ENCODE measurements at regions not wholly inside any gene's neighbourhood (a gene's known extent, or its start where the extent isn't known, plus 50 kb on each side); places are given as distances from the start of the nearest gene placed in this dataset.

DNA sequence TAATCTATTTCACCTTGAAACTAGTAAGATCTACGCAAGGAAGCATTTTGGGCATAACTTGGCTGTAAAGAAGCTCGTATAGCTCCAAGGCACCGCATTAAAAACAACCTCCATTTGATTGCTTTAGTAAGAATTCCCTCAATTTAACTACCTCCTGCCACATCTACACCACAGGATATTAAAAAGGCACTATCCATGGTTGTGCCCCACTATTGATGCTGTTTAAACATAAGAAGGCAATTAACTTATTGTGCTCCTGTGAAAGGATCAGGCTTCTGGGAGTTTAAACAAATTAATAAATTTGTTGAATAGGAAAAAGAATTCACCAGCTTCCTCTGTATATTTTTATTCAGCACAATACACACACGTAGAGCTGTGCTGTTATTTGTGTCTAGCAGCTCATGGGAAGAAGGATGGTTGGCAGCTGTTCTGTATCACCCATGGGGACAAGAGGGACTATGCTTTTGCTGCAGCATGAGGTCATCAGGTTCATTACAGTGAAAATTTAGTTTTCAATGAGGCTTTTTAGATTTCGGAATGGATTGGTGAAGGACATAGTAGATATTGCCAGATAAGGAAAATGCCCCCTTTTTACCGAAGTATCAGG, 513.3 kb downstream of the HAO1 start:
- Histone ChIP-seq H2BK15ac (ENCODE audit: low read depth, poor library complexity, severe bottlenecking) (no peak overlapping the region), H3K18ac (ENCODE audit: low read depth in 1 of 2, low read length in 2 of 2) (no peak overlapping the region), H3K4ac (ENCODE audit: low read depth in 1 of 2, low read length in 2 of 2) (no peak overlapping the region), H4K91ac (ENCODE audit: low read length) (no peak overlapping the region), H2AK5ac (ENCODE audit: low read length, severe bottlenecking) (no peak overlapping the region), H2BK12ac (ENCODE audit: low read length in 2 of 2) (no peak overlapping the region), H3K4me1 (ENCODE audit: control insufficient read depth, insufficient read depth, low read depth, low read length) (no peaks in the 10 kb centered on the region), H3K9me3 (ENCODE audit: control insufficient read depth, low read length) (no peaks in the 10 kb centered on the region), H3K79me1 (replicated peaks; ENCODE audit: low read length, poor library complexity, severe bottlenecking) (no peaks in the 10 kb centered on the region), H3K4me3 (ENCODE audit: insufficient read depth in 1 of 2, low read depth in 1 of 2, low read length in 2 of 2) (no peak overlapping the region), H2BK5ac (ENCODE audit: low read depth, low read length, poor library complexity, severe bottlenecking) (no peak overlapping the region), H2BK120ac (ENCODE audit: low read depth, low read length) (no peak overlapping the region), H3K36me3 (ENCODE audit: control insufficient read depth in 1 of 2, insufficient read depth in 2 of 2, low read depth in 1 of 2, low read length in 2 of 2) (no peaks in the 10 kb centered on the region), H3K4me2 (ENCODE audit: low read length, poor library complexity, severe bottlenecking) (no peak overlapping the region), H4K8ac (ENCODE audit: low read length) (no peak overlapping the region), H3K9ac (ENCODE audit: low read length) (no peak overlapping the region), H3K14ac (ENCODE audit: low read length in 2 of 2) (no peak overlapping the region), H2AFZ (ENCODE audit: low read depth, low read length) (no peak overlapping the region), H3K27ac (ENCODE audit: low read length, poor library complexity, severe bottlenecking) (no peak overlapping the region), H3K23ac (ENCODE audit: low read length in 2 of 2) (no peak overlapping the region), H3K27me3 (ENCODE audit: control insufficient read depth in 1 of 2, insufficient read depth in 1 of 2, low read length in 2 of 2) (no peaks in the 10 kb centered on the region)
- 78% methylated on average over 4 of the region's 6 CpGs for WGBS
- no peak for DNase-seq

DNA sequence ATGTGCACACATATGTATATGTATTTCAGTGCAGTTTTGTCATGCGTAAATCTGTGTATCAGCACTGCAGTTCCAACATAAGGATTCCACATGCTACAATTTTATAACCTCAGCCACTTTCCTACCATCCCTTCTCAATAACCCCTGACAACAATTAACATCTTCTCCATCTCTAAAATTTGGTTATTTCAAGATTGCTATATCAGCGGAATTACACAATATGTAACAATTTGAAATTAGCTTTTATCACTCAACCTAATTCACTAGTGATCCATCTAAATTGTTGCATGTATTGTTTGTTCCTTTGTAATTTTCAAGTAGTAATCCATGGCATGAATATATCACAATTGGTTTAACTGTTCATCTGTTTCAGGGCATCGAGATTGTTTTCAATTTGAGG, 511.3 kb downstream of the HAO1 start:
- Histone ChIP-seq H3K9ac (ENCODE audit: low read length) (no peak overlapping the region), H3K14ac (ENCODE audit: low read length in 2 of 2) (no peak overlapping the region), H3K4me2 (ENCODE audit: low read length, poor library complexity, severe bottlenecking) (no peak overlapping the region), H2BK15ac (ENCODE audit: low read depth, poor library complexity, severe bottlenecking) (no peak overlapping the region), H2AFZ (ENCODE audit: low read depth, low read length) (no peak overlapping the region), H3K27me3 (ENCODE audit: control insufficient read depth in 1 of 2, insufficient read depth in 1 of 2, low read length in 2 of 2) (no peaks in the 10 kb centered on the region), H3K36me3 (ENCODE audit: control insufficient read depth in 1 of 2, insufficient read depth in 2 of 2, low read depth in 1 of 2, low read length in 2 of 2) (no peaks in the 10 kb centered on the region), H3K79me1 (replicated peaks; ENCODE audit: low read length, poor library complexity, severe bottlenecking) (no peaks in the 10 kb centered on the region), H2BK5ac (ENCODE audit: low read depth, low read length, poor library complexity, severe bottlenecking) (no peak overlapping the region), H4K91ac (ENCODE audit: low read length) (no peak overlapping the region), H3K4me1 (ENCODE audit: control insufficient read depth, insufficient read depth, low read depth, low read length) (no peaks in the 10 kb centered on the region), H3K27ac (ENCODE audit: low read length, poor library complexity, severe bottlenecking) (no peak overlapping the region), H3K23ac (ENCODE audit: low read length in 2 of 2) (no peak overlapping the region), H3K4me3 (ENCODE audit: insufficient read depth in 1 of 2, low read depth in 1 of 2, low read length in 2 of 2) (no peak overlapping the region), H3K18ac (ENCODE audit: low read depth in 1 of 2, low read length in 2 of 2) (no peak overlapping the region), H3K4ac (ENCODE audit: low read depth in 1 of 2, low read length in 2 of 2) (no peak overlapping the region), H2BK120ac (ENCODE audit: low read depth, low read length) (no peak overlapping the region), H4K8ac (ENCODE audit: low read length) (no peak overlapping the region), H3K9me3 (ENCODE audit: control insufficient read depth, low read length) (no peaks in the 10 kb centered on the region), H2BK12ac (ENCODE audit: low read length in 2 of 2) (no peak overlapping the region), H2AK5ac (ENCODE audit: low read length, severe bottlenecking) (no peak overlapping the region)
- 96% methylated on average over 2 of the region's 3 CpGs for WGBS
- DNase-seq, result no peak

DNA sequence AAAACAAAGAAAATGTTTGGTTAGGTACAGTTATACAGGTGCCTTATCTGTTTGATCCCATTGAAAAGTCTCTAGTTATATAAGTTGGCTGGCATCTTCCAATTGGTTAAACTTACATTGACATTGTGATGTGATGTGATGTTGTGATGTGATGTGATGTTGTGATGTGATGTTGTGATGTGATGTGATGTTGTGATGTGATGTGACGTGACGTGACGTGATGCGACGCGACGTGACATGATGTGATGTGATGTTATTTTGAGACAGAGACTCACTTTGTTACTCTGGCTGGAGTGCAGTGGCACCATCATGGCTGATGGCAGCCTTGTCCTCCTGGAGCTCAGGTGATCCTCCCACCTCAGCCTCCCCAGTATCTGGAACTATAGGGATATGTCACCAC, 507.6 kb downstream of the HAO1 start:
- H4K91ac ChIP-seq (ENCODE audit: low read length), result no peak overlapping the region
- no peaks in the 10 kb centered on the region for H3K9me3 ChIP-seq (ENCODE audit: control insufficient read depth, low read length)
- no peak overlapping the region for H3K4me3 ChIP-seq (ENCODE audit: insufficient read depth in 1 of 2, low read depth in 1 of 2, low read length in 2 of 2)
- H2AK5ac ChIP-seq (ENCODE audit: low read length, severe bottlenecking), result no peak overlapping the region
- no peak overlapping the region for H3K4me2 ChIP-seq (ENCODE audit: low read length, poor library complexity, severe bottlenecking)
- no peaks in the 10 kb centered on the region for H3K4me1 ChIP-seq (ENCODE audit: control insufficient read depth, insufficient read depth, low read depth, low read length)
- no peak overlapping the region for H3K9ac ChIP-seq (ENCODE audit: low read length)
- no peak overlapping the region for H3K23ac ChIP-seq (ENCODE audit: low read length in 2 of 2)
- no peak overlapping the region for H2BK5ac ChIP-seq (ENCODE audit: low read depth, low read length, poor library complexity, severe bottlenecking)
- H2BK15ac ChIP-seq (ENCODE audit: low read depth, poor library complexity, severe bottlenecking), result no peak overlapping the region
- no peak for DNase-seq
- no peak overlapping the region for H2BK120ac ChIP-seq (ENCODE audit: low read depth, low read length)
- 97% methylated on average over 7 of the region's 7 CpGs for WGBS
- H3K14ac ChIP-seq (ENCODE audit: low read length in 2 of 2), result no peak overlapping the region
- no peak overlapping the region for H3K18ac ChIP-seq (ENCODE audit: low read depth in 1 of 2, low read length in 2 of 2)
- H3K27ac ChIP-seq (ENCODE audit: low read length, poor library complexity, severe bottlenecking), result no peak overlapping the region
- H3K27me3 ChIP-seq (ENCODE audit: control insufficient read depth in 1 of 2, insufficient read depth in 1 of 2, low read length in 2 of 2), result no peaks in the 10 kb centered on the region
- no peak overlapping the region for H3K4ac ChIP-seq (ENCODE audit: low read depth in 1 of 2, low read length in 2 of 2)
- no peak overlapping the region for H2BK12ac ChIP-seq (ENCODE audit: low read length in 2 of 2)
- no peaks in the 10 kb centered on the region for H3K36me3 ChIP-seq (ENCODE audit: control insufficient read depth in 1 of 2, insufficient read depth in 2 of 2, low read depth in 1 of 2, low read length in 2 of 2)
- no peak overlapping the region for H2AFZ ChIP-seq (ENCODE audit: low read depth, low read length)
- no peak overlapping the region for H4K8ac ChIP-seq (ENCODE audit: low read length)
- no peaks in the 10 kb centered on the region for H3K79me1 ChIP-seq (replicated peaks; ENCODE audit: low read length, poor library complexity, severe bottlenecking)

DNA sequence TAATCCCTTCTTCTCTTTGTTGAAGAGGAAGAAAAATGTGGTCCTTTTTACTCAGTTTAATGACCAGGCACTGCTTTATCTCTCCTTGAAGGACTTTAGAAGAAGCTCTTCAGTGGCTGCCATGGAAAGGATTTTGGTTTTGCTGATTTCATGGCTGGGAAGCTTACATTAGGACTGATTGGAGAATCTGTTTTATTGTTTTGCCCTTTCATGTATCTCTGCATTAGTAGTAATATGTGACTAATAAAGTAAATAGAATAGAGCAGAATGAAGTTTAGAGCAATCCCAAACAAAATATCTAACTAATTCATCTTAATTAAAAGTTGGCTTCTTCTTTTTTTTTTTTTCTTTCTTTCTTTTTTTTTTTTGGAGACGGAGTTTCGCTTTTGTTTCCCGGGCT, 502.9 kb downstream of the HAO1 start:
- DNase-seq, result no peak
- 92% methylated on average over 3 of the region's 3 CpGs for WGBS
- no peak overlapping the region for H3K27ac ChIP-seq (ENCODE audit: low read length, poor library complexity, severe bottlenecking)

More for the DNA sequence above, 502.9 kb downstream of the HAO1 start:
- no peak overlapping the region for H4K91ac ChIP-seq (ENCODE audit: low read length)
- H3K79me1 ChIP-seq (replicated peaks; ENCODE audit: low read length, poor library complexity, severe bottlenecking), result no peaks in the 10 kb centered on the region
- H2AK5ac ChIP-seq (ENCODE audit: low read length, severe bottlenecking), result no peak overlapping the region
- no peak overlapping the region for H2AFZ ChIP-seq (ENCODE audit: low read depth, low read length)
- H3K9ac ChIP-seq (ENCODE audit: low read length), result no peak overlapping the region
- no peak overlapping the region for H2BK120ac ChIP-seq (ENCODE audit: low read depth, low read length)
- H2BK5ac ChIP-seq (ENCODE audit: low read depth, low read length, poor library complexity, severe bottlenecking), result no peak overlapping the region
- H2BK12ac ChIP-seq (ENCODE audit: low read length in 2 of 2), result no peak overlapping the region
- no peak overlapping the region for H2BK15ac ChIP-seq (ENCODE audit: low read depth, poor library complexity, severe bottlenecking)
- H4K8ac ChIP-seq (ENCODE audit: low read length), result no peak overlapping the region
- no peak overlapping the region for H3K14ac ChIP-seq (ENCODE audit: low read length in 2 of 2)
- no peaks in the 10 kb centered on the region for H3K36me3 ChIP-seq (ENCODE audit: control insufficient read depth in 1 of 2, insufficient read depth in 2 of 2, low read depth in 1 of 2, low read length in 2 of 2)
- H3K27me3 ChIP-seq (ENCODE audit: control insufficient read depth in 1 of 2, insufficient read depth in 1 of 2, low read length in 2 of 2), result no peaks in the 10 kb centered on the region
- no peak overlapping the region for H3K23ac ChIP-seq (ENCODE audit: low read length in 2 of 2)
- no peak overlapping the region for H3K4me2 ChIP-seq (ENCODE audit: low read length, poor library complexity, severe bottlenecking)
- H3K4me3 ChIP-seq (ENCODE audit: insufficient read depth in 1 of 2, low read depth in 1 of 2, low read length in 2 of 2), result no peak overlapping the region
- H3K4me1 ChIP-seq (ENCODE audit: control insufficient read depth, insufficient read depth, low read depth, low read length), result no peaks in the 10 kb centered on the region
- no peaks in the 10 kb centered on the region for H3K9me3 ChIP-seq (ENCODE audit: control insufficient read depth, low read length)
- H3K4ac ChIP-seq (ENCODE audit: low read depth in 1 of 2, low read length in 2 of 2), result no peak overlapping the region
- no peak overlapping the region for H3K18ac ChIP-seq (ENCODE audit: low read depth in 1 of 2, low read length in 2 of 2)
